GM18505 (cell line): ENCODE measurements at regions not wholly inside any gene's neighbourhood (a gene's known extent, or its start where the extent isn't known, plus 50 kb on each side); places are given as distances from the start of the nearest gene placed in this dataset.
"Not testable (repeated sequence)": the region's sequence is repeated elsewhere in the genome, so short reads cannot be mapped to it uniquely, and the experiment has no call there.

Experiments
- ATAC-seq: cut with Tn5 transposase; IDR thresholded peaks from one replicate; pipeline ENCODE4 v1.9.1; 2021; ENCODE audit not compliant: unreplicated experiment
- POLR2A ChIP-seq: IDR thresholded peaks from 4 replicates; pipeline ENCODE4 v1.6.1; 2011; ENCODE audit warnings: borderline replicate concordance; ENCODE audit not compliant: insufficient read depth, insufficient read length; ENCODE audit errors: extremely low read depth

GRCh38 chr18:28728891-28729290 lies 552.0 kb upstream of the CDH2 start:
- ATAC-seq, result no peak
- no peak for TF ChIP-seq POLR2A

- ATAC-seq, result not testable (repeated sequence)
These were observed 550.3 kb upstream of the CDH2 start for GRCh38 chr18:28727189-28727588.

- no peak for ATAC-seq
- TF ChIP-seq POLR2A, result no peak
These were observed 548.9 kb upstream of the CDH2 start for GRCh38 chr18:28725876-28726275.

- no peak for TF ChIP-seq POLR2A
- ATAC-seq, result no peak
These were observed 546.6 kb upstream of the CDH2 start for GRCh38 chr18:28723506-28723905.

GRCh38 chr18:28718696-28719095 lies 541.8 kb upstream of the CDH2 start:
- no peak for ATAC-seq
- TF ChIP-seq POLR2A, result no peak

- no peak for ATAC-seq
- TF ChIP-seq POLR2A, result no peak
These were observed 539.4 kb upstream of the CDH2 start for GRCh38 chr18:28716338-28716737.

GRCh38 chr18:28715206-28715605 lies 538.3 kb upstream of the CDH2 start:
- no peak for TF ChIP-seq POLR2A

GRCh38 chr18:28714498-28714897 lies 537.6 kb upstream of the CDH2 start:
- no peak for TF ChIP-seq POLR2A
- no peak for ATAC-seq

More at GRCh38 chr18:28715206-28715605, 538.3 kb upstream of the CDH2 start:
- ATAC-seq, result no peak

- no peak for TF ChIP-seq POLR2A
- no peak for ATAC-seq
These were observed 536.0 kb upstream of the CDH2 start for GRCh38 chr18:28712796-28713425.

GRCh38 chr18:28712172-28712571 lies 535.2 kb upstream of the CDH2 start:
- TF ChIP-seq POLR2A, result no peak
- no peak for ATAC-seq

- no peak for ATAC-seq
- no peak for TF ChIP-seq POLR2A
These were observed 534.2 kb upstream of the CDH2 start for GRCh38 chr18:28711096-28711495.

GRCh38 chr18:28707006-28707405 lies 530.1 kb upstream of the CDH2 start:
- no peak for TF ChIP-seq POLR2A
- ATAC-seq, result no peak

- no peak for TF ChIP-seq POLR2A
- no peak for ATAC-seq
These were observed 529.5 kb upstream of the CDH2 start for GRCh38 chr18:28706397-28706796.

- ATAC-seq, result no peak
- TF ChIP-seq POLR2A, result no peak
These were observed 528.6 kb upstream of the CDH2 start for GRCh38 chr18:28705482-28705881.

GRCh38 chr18:28692337-28692736 lies 515.4 kb upstream of the CDH2 start:
- TF ChIP-seq POLR2A, result no peak
- no peak for ATAC-seq
